OCI-LY1 (cell line): ENCODE measurements at regions not wholly inside any gene's neighbourhood (a gene's known extent, or its start where the extent isn't known, plus 50 kb on each side); places are given as distances from the start of the nearest gene placed in this dataset.

Experiments
- CTCF ChIP-seq: fragments of 200-600 bp; sonication (generic), shearing (Covaris generic); IDR thresholded peaks from 2 replicates; pipeline ENCODE4 v1.5.1; 2017; ENCODE audit warnings: mild to moderate bottlenecking, antibody characterized with exemption, low read length, moderate library complexity, mixed read lengths
- EZH2 ChIP-seq: fragments of 200-600 bp; sonication (generic), shearing (Covaris generic); IDR thresholded peaks from 2 replicates; pipeline ENCODE4 v1.8.0; 2017; ENCODE audit warnings: borderline replicate concordance, mixed run types, mild to moderate bottlenecking, antibody characterized with exemption, low read length, moderate library complexity, mixed read lengths

- TF ChIP-seq CTCF (no peak), EZH2 (no peak)
Measured at GRCh38 chr4:29311247-29311646, 1408.9 kb upstream of the PCDH7 start.
